Activated T-cell treated with anti-CD3 and anti-CD28 coated beads, Interleukin-2, amount 50 U/mL, for 48 hours (primary cell): ENCODE measurements at regions not wholly inside any gene's neighbourhood (a gene's known extent, or its start where the extent isn't known, plus 50 kb on each side); places are given as distances from the start of the nearest gene placed in this dataset.
A peak's percentile ranks its signal among the peaks of the same experiment; 100 is the strongest.

Experiments
- DNase-seq, 2 experiments: peaks; one replicate each; pipeline ENCODE4 v3.0.0-alpha.2; 2020

GRCh38 chr1:194293851-194294405 is 1107.5 kb upstream of the B3GALT2 start:
- no peak for DNase-seq

DNA sequence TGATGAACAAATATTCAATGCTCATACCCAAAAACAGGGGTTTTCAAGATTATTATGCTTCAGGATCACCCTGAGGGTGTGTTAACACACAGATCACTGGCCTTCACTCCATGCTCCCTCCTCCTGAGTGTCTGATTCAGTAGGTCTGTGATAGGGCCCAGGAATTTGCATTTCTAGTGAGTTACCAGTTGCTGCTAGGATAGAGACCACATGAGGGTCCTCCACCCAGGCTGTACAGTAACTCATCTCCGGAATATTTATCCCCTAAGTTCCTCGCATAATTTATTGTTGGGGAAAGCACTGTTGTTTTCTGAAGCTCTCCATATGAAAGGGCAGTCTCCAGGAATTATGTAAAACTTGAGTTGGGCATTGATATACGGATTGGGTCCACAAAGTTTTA is 1106.6 kb upstream of the B3GALT2 start:
- no peak for DNase-seq

- DNase-seq: peak; percentile 39 to 50
Observed at GRCh38 chr1:194289569-194290266, 1103.3 kb upstream of the B3GALT2 start.

GRCh38 chr1:194288238-194288637 is 1101.8 kb upstream of the B3GALT2 start:
- DNase-seq: no peak

DNA sequence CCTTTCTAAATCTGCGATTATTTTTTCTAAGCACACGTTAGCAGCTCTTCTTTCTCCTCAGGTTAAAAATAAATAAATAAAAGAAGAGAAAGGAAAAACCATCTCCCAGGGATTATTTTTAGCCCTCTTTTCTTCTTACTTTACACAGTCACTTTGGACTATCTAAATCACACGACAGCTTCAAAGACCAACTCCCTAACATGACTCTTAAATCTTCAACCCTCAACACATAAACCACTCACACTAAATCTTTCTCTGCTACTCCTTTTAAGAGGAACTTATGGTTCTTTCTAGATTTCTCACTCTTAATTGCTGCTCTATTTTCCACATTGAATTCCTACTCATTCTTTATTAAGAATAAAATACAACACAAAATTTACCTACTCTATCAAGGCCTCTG is 1095.0 kb upstream of the B3GALT2 start:
- DNase-seq: no peak

DNA sequence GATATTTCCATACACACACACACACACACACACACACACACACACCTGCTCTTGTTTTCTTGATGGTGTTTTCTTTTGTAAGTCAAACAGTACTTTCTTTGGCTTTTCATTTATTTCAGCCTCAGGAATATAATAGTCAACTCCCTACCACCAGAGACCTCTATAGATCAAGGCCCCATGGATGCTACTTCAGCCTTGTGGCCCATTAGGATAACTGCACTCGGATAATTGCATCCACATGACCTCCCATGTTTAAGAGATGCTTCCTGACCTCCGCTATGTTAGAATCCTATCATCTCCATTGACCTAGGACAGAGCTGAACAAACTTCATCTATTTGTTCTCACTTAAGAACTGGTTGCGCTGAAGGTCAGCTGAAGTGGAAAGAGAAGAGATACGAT is 1094.0 kb upstream of the B3GALT2 start:
- DNase-seq: no peak

DNA sequence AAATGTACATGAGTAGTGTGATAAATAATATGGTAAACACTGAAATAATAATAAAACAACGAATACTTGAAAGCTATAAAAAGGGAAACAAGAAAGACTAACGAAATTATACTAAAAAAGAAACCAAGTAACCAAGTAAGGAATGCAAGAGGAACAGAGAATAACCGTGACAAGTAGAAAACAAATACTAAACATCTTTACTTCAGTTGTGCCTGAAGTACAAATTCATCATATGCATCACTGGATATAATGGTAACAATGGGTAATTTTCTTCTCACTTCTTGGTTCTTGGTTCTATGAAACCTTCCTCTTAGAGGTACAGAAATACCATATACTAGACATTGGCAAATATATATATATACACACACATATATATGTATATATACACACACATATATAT is 1093.6 kb upstream of the B3GALT2 start:
- DNase-seq: no peak

- no peak for DNase-seq
Observed at GRCh38 chr1:194277927-194278326, 1091.5 kb upstream of the B3GALT2 start.

- no peak for DNase-seq
Observed at GRCh38 chr1:194273660-194274059, 1087.2 kb upstream of the B3GALT2 start.

- no peak for DNase-seq
Observed at GRCh38 chr1:194268839-194269238, 1082.4 kb upstream of the B3GALT2 start.

GRCh38 chr1:194267021-194267420 is 1080.6 kb upstream of the B3GALT2 start:
- DNase-seq: no peak

- DNase-seq: no peak
Observed at GRCh38 chr1:194256010-194256409, 1069.6 kb upstream of the B3GALT2 start.

DNA sequence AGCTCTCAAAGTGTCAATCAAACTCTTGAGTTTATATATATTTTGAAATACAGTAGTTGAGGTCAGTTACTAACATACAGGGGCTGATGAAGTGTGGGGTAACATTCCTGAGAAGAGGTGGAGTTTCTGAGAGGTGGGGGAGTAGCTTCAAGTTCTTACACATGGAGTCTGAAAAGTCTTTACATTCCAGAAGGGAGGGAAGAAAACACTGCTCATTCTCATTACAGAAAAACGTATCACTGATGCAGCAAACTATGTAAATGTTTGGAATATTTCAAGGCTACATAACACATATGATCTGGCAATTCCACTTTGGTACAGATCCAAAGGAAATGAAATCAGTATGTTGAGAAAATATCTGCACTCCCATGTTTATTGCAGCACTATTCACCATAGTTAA is 1065.8 kb upstream of the B3GALT2 start:
- no peak for DNase-seq

DNA sequence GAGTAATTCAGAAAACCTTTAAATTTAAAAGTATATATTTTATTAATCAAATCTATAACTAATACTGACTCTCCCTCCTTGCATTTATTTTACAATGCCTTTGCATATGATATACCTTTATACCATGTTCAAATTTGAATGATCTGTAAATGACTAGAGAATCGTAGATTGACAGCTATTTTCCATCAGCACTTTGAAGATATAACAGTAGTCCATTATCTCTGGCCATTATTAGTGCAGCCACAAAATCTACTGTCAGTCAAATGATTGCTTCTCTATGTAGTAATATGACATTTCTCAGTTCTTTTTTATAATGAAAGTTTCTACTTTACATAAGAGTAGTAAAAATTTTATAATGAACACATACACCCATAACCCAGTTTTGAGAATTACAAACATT is 1054.8 kb upstream of the B3GALT2 start:
- no peak for DNase-seq

- DNase-seq: no peak
Observed at GRCh38 chr1:194233069-194233468, 1046.7 kb upstream of the B3GALT2 start.

- no peak for DNase-seq
Observed at GRCh38 chr1:194230351-194231144, 1044.1 kb upstream of the B3GALT2 start.

- DNase-seq: no peak
Observed at GRCh38 chr1:194228427-194228826, 1042.0 kb upstream of the B3GALT2 start.

DNA sequence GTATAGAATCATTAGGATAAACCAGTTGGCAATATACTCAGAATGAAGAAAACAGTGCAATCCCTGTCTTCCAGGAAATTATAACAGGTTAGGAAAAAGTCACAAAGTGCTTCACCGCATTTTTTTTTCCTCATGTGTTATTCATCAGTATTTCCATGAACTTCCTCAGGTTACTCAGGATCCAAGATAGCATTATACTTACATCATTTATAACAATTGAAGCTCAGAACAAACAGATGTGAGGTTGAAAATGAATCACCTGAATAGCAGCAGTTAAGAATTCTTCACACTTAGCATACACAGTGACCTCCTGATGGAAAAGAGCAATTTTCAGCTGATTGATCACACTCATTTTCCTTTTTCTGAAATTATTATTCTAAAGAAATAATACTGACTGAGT is 1040.7 kb upstream of the B3GALT2 start:
- DNase-seq: no peak

GRCh38 chr1:194225821-194226220 is 1039.4 kb upstream of the B3GALT2 start:
- no peak for DNase-seq

DNA sequence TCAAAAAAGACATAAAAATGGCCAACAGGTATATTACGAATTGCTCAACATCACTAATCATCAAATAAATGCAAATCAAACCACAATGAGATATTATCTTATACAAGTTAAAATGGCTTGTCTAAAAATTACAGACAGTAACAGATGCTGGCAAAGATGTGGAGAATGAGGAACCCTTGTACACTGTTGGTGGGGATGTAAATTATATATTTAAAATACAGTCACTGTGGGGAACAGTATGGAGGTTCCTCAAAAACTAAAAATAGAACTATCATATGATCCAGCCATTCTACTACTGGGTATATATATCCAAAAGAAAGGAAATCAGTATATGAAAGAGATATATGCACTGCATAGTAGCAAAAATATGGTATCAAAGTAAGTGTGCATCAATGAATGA is 1037.2 kb upstream of the B3GALT2 start:
- DNase-seq: no peak

DNA sequence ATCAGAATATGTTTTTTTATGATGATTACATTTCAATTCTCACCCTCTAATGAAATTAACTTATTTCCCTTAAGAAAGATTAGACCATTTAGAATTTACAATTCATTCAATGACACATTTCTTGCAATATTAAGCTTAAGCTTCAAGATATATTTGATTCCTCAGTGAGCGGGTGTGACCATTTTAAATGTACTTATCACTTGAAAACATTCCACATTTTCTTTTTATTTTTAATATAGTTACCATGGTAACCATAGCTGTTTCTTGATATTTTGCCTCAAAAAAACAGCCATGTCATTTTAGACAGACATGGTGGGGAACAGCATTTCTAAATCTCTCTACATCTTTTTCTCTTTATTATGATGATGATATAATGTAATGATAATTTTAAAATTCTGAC is 1029.0 kb upstream of the B3GALT2 start:
- DNase-seq: no peak

GRCh38 chr1:194214735-194215134 is 1028.3 kb upstream of the B3GALT2 start:
- no peak for DNase-seq

GRCh38 chr1:194209920-194210319 is 1023.5 kb upstream of the B3GALT2 start:
- DNase-seq: no peak

GRCh38 chr1:194208674-194209073 is 1022.3 kb upstream of the B3GALT2 start:
- DNase-seq: no peak
